OCI-LY1 (cell line): ENCODE measurements at regions not wholly inside any gene's neighbourhood (a gene's known extent, or its start where the extent isn't known, plus 50 kb on each side); places are given as distances from the start of the nearest gene placed in this dataset.

Experiments used
- EZH2 ChIP-seq: fragments of 200-600 bp; sonication (generic), shearing (Covaris generic); IDR thresholded peaks from 2 replicates; pipeline ENCODE4 v1.8.0; 2017; ENCODE audit warnings: borderline replicate concordance, mixed run types, mild to moderate bottlenecking, antibody characterized with exemption, low read length, moderate library complexity, mixed read lengths
- TF ChIP-seq, protein P1 (sequence below): fragments of 200-600 bp; sonication (generic), shearing (Covaris generic); IDR thresholded peaks from 2 replicates; pipeline ENCODE4 v1.5.1; 2017; ENCODE audit warnings: mild to moderate bottlenecking, antibody characterized with exemption, low read length, moderate library complexity, mixed read lengths

DNA sequence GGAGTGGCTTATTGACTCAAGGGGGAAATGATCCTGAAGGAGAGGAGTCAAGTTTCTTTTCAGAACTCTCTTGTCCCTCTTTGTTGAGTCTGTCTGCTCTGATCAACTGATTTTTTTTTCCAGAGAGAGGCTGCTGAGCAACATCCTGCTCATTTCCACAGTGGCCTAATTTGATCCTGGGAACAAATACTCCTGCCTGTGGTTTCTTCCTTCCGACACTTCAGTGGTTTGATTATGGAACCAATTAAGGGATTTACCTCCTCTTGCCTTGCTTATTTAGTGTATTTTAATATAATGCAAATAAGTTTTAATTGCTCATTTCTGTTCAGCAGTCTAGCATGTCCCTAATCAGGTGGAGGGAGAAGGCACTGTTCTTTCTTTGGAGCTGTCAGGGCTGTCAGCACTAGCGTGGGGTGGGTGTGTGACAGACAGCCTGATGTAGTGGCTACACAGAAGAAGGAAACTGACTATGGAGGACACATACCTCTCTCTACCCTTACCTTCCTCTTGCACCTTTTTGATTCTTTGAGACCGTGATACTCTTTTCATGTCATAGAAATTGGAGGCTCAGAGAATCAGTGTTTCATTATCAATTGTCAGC lies 344.9 kb upstream of the STXBP6 start:
- TF ChIP-seq, protein P1, sequence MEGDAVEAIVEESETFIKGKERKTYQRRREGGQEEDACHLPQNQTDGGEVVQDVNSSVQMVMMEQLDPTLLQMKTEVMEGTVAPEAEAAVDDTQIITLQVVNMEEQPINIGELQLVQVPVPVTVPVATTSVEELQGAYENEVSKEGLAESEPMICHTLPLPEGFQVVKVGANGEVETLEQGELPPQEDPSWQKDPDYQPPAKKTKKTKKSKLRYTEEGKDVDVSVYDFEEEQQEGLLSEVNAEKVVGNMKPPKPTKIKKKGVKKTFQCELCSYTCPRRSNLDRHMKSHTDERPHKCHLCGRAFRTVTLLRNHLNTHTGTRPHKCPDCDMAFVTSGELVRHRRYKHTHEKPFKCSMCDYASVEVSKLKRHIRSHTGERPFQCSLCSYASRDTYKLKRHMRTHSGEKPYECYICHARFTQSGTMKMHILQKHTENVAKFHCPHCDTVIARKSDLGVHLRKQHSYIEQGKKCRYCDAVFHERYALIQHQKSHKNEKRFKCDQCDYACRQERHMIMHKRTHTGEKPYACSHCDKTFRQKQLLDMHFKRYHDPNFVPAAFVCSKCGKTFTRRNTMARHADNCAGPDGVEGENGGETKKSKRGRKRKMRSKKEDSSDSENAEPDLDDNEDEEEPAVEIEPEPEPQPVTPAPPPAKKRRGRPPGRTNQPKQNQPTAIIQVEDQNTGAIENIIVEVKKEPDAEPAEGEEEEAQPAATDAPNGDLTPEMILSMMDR: no peak
- TF ChIP-seq EZH2: no peak
